ENCODE measurements at regions not wholly inside any gene's neighbourhood (a gene's known extent, or its start where the extent isn't known, plus 50 kb on each side); places are given as distances from the start of the nearest gene placed in this dataset.

GRCh38 chr3:31253782-31254181 lies 278.9 kb upstream of the STT3B start:
- TF ChIP-seq CTCF (IDR thresholded peaks at IDR 0.05), result no peak
- intact Hi-C loops (cut with DNase I), result no loop called here
- no peak for DNase-seq
- Histone ChIP-seq H3K36me3 (replicated peaks in 1 of 2; ENCODE audit: insufficient read depth in 1 of 2, low read depth in 2 of 2) (no peaks in the 10 kb centered on the region), H3K4me3 (no peak overlapping the region), H3K27me3 (no peaks in the 10 kb centered on the region), H3K9me3 (no peaks in the 10 kb centered on the region), H3K4me1 (peaks cover 4% of the 10 kb centered on the region), H3K27ac (no peak overlapping the region)
- no peak for ATAC-seq
- 78 to 91% methylated on average over 4 of the region's 4 CpGs for WGBS, 2 donors

GRCh38 chr3:31254483-31254882 lies 278.2 kb upstream of the STT3B start:
- H3K27ac ChIP-seq, result no peak overlapping the region
- DNase-seq, result peak in 2 of 4 donors; percentile 15 to 18
- intact Hi-C loops (cut with DNase I), result no loop called here
- H3K9me3 ChIP-seq, result no peaks in the 10 kb centered on the region
- ATAC-seq, result peak; percentile 24
- TF ChIP-seq POLR2A (IDR thresholded peaks at IDR 0.05) (no peak), CTCF (IDR thresholded peaks at IDR 0.05) (no peak)
- 36 to 42% methylated on average over 3 of the region's 3 CpGs for WGBS, 2 donors
- H3K36me3 ChIP-seq (replicated peaks in 1 of 2; ENCODE audit: insufficient read depth in 1 of 2, low read depth in 2 of 2), result no peaks in the 10 kb centered on the region
- H3K27me3 ChIP-seq, result no peaks in the 10 kb centered on the region
- no peak overlapping the region for H3K4me3 ChIP-seq
- peaks cover 4% of the 10 kb centered on the region for H3K4me1 ChIP-seq

GRCh38 chr3:31255007-31255581 lies 277.6 kb upstream of the STT3B start:
- H3K27ac ChIP-seq, result no peak overlapping the region
- no peaks in the 10 kb centered on the region for H3K9me3 ChIP-seq
- no peaks in the 10 kb centered on the region for H3K27me3 ChIP-seq
- peaks cover 4% of the 10 kb centered on the region for H3K4me1 ChIP-seq
- DNase-seq (no peak), ATAC-seq (no peak)
- no peak overlapping the region for H3K4me3 ChIP-seq
- H3K36me3 ChIP-seq (replicated peaks in 1 of 2; ENCODE audit: insufficient read depth in 1 of 2, low read depth in 2 of 2), result no peaks in the 10 kb centered on the region
- intact Hi-C loops (cut with DNase I), result no loop called here
- 41 to 61% methylated on average over 2 of the region's 2 CpGs for WGBS, 2 donors
- TF ChIP-seq POLR2A (IDR thresholded peaks at IDR 0.05), result no peak
- TF ChIP-seq CTCF (IDR thresholded peaks at IDR 0.05), result no peak

- no peak overlapping the region for H3K27ac ChIP-seq
- intact Hi-C loops (cut with DNase I), result no loop called here
- no peaks in the 10 kb centered on the region for H3K27me3 ChIP-seq
- 41 to 47% methylated on average over 2 of the region's 2 CpGs for WGBS, 2 donors
- ATAC-seq (no peak), DNase-seq (no peak)
- H3K9me3 ChIP-seq, result no peaks in the 10 kb centered on the region
- TF ChIP-seq CTCF (IDR thresholded peaks at IDR 0.05), result no peak
- no peak for TF ChIP-seq POLR2A (IDR thresholded peaks at IDR 0.05)
- no peaks in the 10 kb centered on the region for H3K36me3 ChIP-seq (replicated peaks in 1 of 2; ENCODE audit: insufficient read depth in 1 of 2, low read depth in 2 of 2)
- H3K4me3 ChIP-seq, result no peak overlapping the region
- H3K4me1 ChIP-seq, result no peaks in the 10 kb centered on the region
These were observed 270.5 kb upstream of the STT3B start for GRCh38 chr3:31262201-31262600.

- DNase-seq (no peak), ATAC-seq (no peak)
- Histone ChIP-seq H3K36me3 (replicated peaks in 1 of 2; ENCODE audit: insufficient read depth in 1 of 2, low read depth in 2 of 2) (no peaks in the 10 kb centered on the region), H3K4me1 (no peaks in the 10 kb centered on the region), H3K9me3 (no peaks in the 10 kb centered on the region), H3K4me3 (no peak overlapping the region), H3K27me3 (no peaks in the 10 kb centered on the region), H3K27ac (no peak overlapping the region)
- intact Hi-C loops (cut with DNase I), result no loop called here
- WGBS, 2 donors, result 30% methylated on average over 1 of the region's 1 CpG
- TF ChIP-seq POLR2A (IDR thresholded peaks at IDR 0.05) (no peak), CTCF (IDR thresholded peaks at IDR 0.05) (no peak)
These were observed 268.8 kb upstream of the STT3B start for GRCh38 chr3:31263897-31264296.

Measured in body of pancreas (tissue), 4 donors.